ENCODE measurements at regions not wholly inside any gene's neighbourhood (a gene's known extent, or its start where the extent isn't known, plus 50 kb on each side); places are given as distances from the start of the nearest gene placed in this dataset.

DNA sequence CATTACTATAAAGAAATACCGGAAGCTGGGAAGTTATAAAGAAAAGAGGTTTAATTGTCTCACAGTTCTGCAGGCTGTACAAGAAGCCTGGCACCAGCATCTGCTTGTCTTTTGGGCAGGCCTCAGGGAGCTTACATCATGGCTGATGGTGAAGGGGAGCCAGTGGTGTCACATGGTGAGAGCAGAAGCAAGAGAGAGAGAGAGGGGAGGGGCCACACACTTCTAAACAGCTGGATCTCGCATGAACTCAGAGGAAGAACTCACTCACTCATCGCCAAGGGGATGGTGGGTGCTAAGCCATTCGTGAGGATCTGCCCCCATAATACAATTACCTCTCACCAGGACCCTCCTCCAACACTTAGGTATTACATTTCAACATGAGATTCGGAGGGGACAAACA lies 51.8 kb upstream of the ANKRD34C start:
- DNase-seq (ENCODE audit: low read depth): no peak
- TF ChIP-seq CTCF (IDR thresholded peaks at IDR 0.05; ENCODE audit: low read depth, low read length, missing control alignments): no peak

GRCh38 chr15:79222808-79223207 lies 59.7 kb upstream of the ANKRD34C start:
- no peak for DNase-seq (ENCODE audit: low read depth)
- H3K4me3 ChIP-seq (ENCODE audit: low read depth, low read length): no peak overlapping the region
- TF ChIP-seq CTCF (IDR thresholded peaks at IDR 0.05; ENCODE audit: low read depth, low read length, missing control alignments): no peak

More for the DNA sequence above, 51.8 kb upstream of the ANKRD34C start:
- H3K4me3 ChIP-seq (ENCODE audit: low read depth, low read length): no peak overlapping the region

DNA sequence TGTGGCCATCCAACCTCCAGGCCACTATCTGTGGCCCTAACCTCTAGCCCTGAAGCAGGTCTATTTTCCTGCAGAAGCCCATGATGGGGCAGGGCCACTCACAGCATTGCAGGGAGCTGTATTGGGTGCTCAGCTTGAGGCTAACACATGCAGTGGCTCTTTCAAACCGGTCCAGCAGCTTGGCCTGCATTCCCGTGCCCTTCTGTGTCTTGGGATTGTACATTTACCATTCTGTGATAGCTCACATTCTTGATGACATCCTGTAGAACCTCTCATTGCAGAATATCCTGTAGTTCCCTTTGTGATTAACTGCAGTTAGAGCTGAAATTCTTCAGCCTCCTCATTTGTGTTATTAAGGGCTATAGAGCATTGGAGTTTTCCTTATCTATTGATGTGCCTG lies 60.8 kb upstream of the ANKRD34C start:
- no peak overlapping the region for H3K4me3 ChIP-seq (ENCODE audit: low read depth, low read length)
- no peak for TF ChIP-seq CTCF (IDR thresholded peaks at IDR 0.05; ENCODE audit: low read depth, low read length, missing control alignments)
- no peak for DNase-seq (ENCODE audit: low read depth)

DNA sequence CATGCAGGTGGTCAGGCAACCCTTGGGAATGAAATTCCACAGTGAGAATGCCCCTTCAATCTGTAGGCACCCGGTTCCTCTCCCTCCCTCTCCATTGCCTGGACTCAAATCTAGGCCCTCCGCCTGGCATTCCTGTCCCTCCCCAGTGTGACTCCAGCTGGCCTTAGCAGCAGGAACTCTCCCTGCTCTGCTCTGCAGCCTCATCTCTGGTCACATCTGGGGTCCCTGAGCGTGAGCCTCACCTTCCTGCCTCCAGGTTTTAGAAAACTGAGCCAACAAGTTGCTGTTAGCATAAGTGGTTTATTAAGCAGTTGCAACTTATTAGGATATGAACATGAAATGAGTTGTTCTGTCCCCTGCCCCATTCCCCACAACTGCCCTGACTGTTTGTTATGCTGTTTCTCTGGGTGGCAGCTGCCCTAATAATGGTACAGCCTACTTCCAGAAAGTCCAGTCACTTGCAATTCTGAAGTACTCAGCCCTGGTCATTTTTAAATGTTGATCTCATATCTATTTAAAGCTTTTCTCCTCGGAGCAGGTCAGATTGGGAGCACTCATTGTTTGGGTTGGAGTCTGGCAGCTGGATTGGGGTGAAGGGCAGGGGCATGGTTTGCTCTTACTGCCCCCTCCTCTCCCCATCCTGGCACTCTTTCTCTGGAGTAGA lies 63.0 kb upstream of the ANKRD34C start:
- no peak overlapping the region for H3K4me3 ChIP-seq (ENCODE audit: low read depth, low read length)
- TF ChIP-seq CTCF (IDR thresholded peaks at IDR 0.05; ENCODE audit: low read depth, low read length, missing control alignments): no peak
- no peak for DNase-seq (ENCODE audit: low read depth)

- DNase-seq (ENCODE audit: low read depth): no peak
- peak; percentile 28 for TF ChIP-seq CTCF (IDR thresholded peaks at IDR 0.05; ENCODE audit: low read depth, low read length, missing control alignments)
- H3K4me3 ChIP-seq (ENCODE audit: low read depth, low read length): no peak overlapping the region
Measured at GRCh38 chr15:79218588-79219200, 63.8 kb upstream of the ANKRD34C start.

- H3K4me3 ChIP-seq (ENCODE audit: low read depth, low read length): no peak overlapping the region
- DNase-seq (ENCODE audit: low read depth): no peak
- TF ChIP-seq CTCF (IDR thresholded peaks at IDR 0.05; ENCODE audit: low read depth, low read length, missing control alignments): no peak
Measured at GRCh38 chr15:79213650-79214049, 68.9 kb upstream of the ANKRD34C start.

All from GM12864 (cell line).